T-helper 1 cell (primary cell): ENCODE measurements at regions not wholly inside any gene's neighbourhood (a gene's known extent, or its start where the extent isn't known, plus 50 kb on each side); places are given as distances from the start of the nearest gene placed in this dataset.

Source experiments
- DNase-seq, 5 donors: peaks; one replicate each; pipeline ENCODE4 v3.0.0-alpha.2; 2012 to 2020

GRCh38 chr17:72262766-72263165, 141.9 kb downstream of the SOX9 start:
- no peak for DNase-seq

GRCh38 chr17:72264682-72265405, 144.0 kb downstream of the SOX9 start:
- DNase-seq = no peak

DNA sequence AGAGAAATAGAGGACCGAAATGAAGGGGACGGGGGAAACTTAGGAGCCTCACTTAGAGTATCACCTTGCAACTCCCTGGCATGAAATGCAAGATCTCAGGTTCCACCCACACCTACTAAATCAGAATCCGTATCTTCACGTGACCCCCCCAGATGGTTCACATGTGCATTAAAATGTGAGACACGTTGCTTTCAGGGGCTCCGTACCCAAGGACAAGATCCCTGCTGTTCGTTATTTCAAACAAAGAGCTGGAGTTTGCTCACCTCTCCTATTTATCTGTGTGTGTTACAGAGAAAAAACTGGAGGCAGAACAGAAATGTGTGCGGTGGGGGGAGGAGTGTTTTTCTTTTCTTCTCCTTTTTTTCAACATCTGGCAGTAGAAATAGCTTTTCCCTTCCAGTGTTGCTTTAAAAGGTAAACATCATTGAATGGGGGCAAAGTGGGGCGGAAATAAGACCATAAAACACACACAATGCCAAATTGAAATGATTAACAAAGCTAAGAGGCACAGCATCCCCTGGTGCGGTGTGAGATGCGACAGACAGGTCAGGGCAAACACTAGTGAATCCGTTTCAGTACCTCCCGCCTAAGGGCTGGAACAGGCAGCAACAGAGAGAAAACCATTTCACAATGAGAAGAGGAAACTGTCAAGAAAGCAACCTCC, 145.4 kb downstream of the SOX9 start:
- no peak for DNase-seq

GRCh38 chr17:72267601-72268000, 146.8 kb downstream of the SOX9 start:
- no peak for DNase-seq

- no peak for DNase-seq
Measured at GRCh38 chr17:72268431-72268830, 147.6 kb downstream of the SOX9 start.

GRCh38 chr17:72270273-72270924, 149.6 kb downstream of the SOX9 start:
- DNase-seq = no peak

GRCh38 chr17:72271603-72272002, 150.8 kb downstream of the SOX9 start:
- no peak for DNase-seq

GRCh38 chr17:72273289-72274056, 152.7 kb downstream of the SOX9 start:
- no peak for DNase-seq

DNA sequence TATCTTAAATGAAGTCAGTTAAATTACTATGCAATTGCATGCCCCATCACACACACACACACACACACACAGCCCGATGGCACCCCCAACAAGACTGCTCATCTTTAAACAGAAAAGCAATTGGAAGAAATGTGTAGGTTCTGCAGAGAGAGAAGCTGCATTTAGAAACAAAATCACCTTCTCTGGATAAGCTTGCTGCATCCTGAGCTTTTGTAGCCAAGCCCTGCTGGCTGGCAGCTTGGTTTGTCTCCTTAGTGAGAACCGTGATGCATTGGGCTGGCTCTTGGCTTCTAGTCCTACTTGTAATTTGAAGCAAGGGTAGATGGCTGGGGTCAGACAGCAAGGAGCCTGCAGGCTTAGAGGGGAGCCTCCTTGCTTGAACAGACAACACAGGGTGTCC, 153.8 kb downstream of the SOX9 start:
- no peak for DNase-seq

GRCh38 chr17:72280881-72281280, 160.1 kb downstream of the SOX9 start:
- no peak for DNase-seq

DNA sequence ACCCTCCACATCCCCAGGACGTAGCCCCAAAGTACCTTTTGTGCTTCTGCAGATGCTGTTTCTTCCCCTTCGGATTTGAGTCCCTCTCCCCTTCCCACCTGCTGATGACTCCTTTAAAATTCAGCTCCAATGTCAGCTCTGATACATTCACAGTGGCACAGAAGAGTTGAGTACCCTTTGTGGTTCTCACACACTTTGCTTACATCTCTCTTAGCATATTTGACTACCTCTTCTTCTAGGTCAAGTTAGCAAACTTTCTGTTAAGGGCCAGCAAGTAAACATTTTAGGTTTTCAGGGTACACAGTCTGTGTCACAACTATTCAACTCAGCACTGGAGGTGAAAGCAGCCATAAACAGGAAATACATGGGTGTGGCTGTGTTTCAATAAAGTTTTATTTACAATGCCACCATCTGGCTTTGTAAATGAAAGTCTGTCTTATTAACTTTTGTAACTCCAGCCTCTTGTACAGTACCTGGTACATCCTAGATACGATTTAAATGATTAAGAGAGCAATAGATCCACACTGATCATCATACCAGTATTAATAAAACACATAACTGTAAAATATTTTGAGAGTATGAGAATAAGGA, 161.7 kb downstream of the SOX9 start:
- DNase-seq = no peak

- DNase-seq = no peak
Measured at GRCh38 chr17:72284806-72285205, 164.0 kb downstream of the SOX9 start.

DNA sequence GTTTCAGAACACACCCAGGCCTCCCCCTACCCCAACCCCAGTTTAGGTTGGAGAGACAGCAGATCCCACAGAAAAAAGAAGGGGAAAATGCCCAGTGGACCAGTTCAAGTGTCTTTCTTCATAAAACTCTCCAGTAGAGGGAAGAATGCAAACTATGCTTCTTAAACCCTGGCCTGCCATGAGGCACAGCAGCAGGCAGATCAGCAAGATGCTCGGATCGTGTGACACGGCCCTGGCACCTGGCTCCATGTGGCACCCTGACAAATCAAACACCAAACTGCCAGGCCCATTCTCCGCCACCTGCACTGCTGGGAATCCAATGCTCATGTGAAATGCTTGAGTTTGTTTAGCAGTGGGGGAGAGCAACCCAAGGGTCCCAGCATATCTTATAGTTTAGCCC, 166.8 kb downstream of the SOX9 start:
- DNase-seq = no peak

- no peak for DNase-seq
Measured at GRCh38 chr17:72294487-72294893, 173.7 kb downstream of the SOX9 start.

DNA sequence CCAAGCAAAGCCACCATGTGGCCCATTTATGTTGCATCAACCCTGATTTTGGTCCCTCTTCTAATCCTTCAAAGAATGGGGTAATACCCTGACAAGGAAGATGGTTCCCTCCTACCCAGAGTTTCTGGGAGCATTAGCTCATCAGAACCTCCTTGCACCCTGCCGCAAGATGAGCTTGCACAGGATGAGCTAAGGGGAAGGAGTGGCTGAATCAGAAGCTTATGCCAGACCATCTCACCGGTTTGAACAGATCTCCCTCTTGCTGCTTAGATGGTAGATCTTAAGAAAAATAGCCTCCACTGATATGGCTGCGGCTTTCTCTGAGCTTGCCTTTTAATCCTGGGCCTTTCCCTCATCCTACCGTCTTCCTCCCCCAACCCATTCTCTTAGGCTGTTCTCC, 175.1 kb downstream of the SOX9 start:
- DNase-seq = no peak

- no peak for DNase-seq
Measured at GRCh38 chr17:72296456-72296855, 175.6 kb downstream of the SOX9 start.

DNA sequence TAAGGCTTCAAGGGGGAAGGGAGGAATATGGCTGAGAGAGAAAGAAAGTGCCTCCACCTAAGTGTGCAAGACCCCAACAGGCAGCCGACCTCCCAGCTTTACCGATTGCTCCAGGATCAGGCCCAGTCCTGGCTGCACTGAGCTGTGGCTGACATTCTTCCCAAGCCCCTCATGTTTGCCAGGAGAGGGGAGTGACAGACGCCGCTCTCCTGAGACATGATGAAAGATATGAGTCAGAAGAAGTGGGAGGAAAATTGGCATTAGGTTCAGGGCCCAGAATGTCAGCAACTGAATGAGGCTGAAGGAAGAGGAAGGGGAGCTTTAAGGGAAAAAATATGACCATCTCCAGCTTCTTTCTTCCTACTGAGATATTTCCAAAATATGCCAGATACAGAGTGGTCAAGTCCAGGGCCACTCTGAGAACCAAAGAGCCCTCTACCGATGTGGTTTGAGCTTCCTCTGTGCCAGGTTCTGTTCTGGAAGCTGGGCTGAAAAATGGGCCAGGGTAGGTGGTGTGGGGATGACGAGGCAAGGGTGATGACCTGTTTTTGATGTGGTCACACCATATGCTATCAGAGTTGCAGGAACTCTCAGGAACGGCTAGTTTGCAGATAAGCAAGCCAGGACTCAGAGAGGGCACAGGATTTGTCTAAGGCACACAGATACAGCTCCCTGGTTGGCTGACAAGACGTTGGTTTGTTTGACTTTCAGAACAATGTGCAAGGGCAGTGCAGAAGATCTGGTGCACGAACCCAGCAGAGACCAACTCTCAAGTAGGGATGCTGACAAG, 176.7 kb downstream of the SOX9 start:
- no peak for DNase-seq

GRCh38 chr17:72299100-72299499, 178.3 kb downstream of the SOX9 start:
- no peak for DNase-seq

DNA sequence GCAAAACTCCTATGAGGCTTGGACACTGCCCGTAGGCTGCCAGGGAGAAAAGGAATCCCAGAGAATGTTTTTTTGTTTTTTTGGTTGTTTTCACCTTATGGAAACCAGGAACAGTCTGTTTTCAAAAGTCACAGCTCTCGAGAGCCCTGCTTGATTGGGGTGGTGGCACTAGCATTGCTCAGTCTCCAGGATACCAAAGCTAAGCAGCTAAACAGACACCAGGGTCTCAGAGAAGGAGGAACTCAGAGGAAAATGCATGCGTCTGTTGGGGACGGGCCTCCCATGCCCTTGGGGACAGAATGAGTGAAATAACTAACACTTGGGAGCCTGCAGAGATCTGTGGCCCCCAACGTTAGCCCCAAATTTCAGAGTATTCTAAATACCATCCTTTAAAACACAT, 178.8 kb downstream of the SOX9 start:
- no peak for DNase-seq

DNA sequence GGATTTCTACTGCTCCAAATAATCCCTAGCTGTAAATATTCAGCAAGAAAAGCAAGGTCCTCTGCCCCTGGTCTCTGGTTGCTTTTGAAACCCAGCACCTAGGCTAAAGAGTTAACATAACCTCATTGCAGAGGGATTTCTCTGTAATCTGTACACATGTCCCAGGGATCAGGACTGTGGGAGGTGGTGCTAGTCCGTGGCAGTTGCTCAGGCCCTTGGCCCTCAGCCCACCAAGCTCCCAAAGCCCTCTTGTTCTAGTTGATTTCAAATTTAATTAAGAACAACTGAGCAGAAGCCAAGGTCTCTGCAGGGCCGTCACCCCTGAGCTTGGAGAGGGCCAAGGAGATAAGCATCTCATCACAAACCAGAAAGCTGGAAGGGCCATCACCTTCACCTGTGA, 181.1 kb downstream of the SOX9 start:
- DNase-seq = no peak

DNA sequence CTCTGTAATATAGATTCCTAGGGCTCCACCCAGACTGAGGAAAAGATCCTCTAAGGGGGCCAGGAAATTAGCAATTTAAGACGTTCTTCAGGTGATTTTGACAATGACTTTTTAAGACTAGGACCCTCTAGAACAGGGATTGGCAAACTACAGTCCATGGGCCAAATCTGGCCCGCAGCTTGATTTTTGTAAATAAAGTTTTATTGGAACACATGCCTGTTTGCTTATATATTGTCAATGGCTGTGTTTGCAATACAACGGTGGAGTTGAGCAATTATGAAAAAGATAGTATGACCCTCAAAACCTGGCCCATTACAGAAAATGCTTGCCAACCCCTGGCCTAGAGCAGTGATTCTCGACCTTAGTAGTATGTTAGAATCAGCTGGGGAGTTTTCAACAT, 181.9 kb downstream of the SOX9 start:
- no peak for DNase-seq
